A549 (cell line): ENCODE measurements at regions not wholly inside any gene's neighbourhood (a gene's known extent, or its start where the extent isn't known, plus 50 kb on each side); places are given as distances from the start of the nearest gene placed in this dataset.

Experiments
- ATAC-seq, 2 experiments: fragments of 200-7000 bp in 1 of 2; fragments of >200 bp in 1 of 2; cut with Nextera tagmentation in 1 of 2; cut with Tn5 transposase in 1 of 2; 3 replicates each; pipeline versions ENCODE4 v1.8.0 to v1.9.1; 2018 to 2020; ENCODE audit warnings: mild to moderate bottlenecking in 1 of 2, moderate library complexity in 1 of 2
- CTCF ChIA-PET: fragments of 300-600 bp; sonication (Branson Sonifier 250); formaldehyde crosslinking; extraction: SDS; loops from one replicate; lab custom pipeline; 2021; ENCODE audit warnings: antibody characterized with exemption, inconsistent platforms; lab: Yijun Ruan, JAX
- POLR2A ChIA-PET: fragments of 350-600 bp; formaldehyde crosslinking; extraction: SDS; loops from one replicate; lab custom pipeline; 2021; ENCODE audit warnings: antibody characterized with exemption, inconsistent platforms; lab: Yijun Ruan, JAX
- DNase-seq, 2 experiments: peaks; one replicate each; pipeline versions ENCODE4 v3.0.0 to v3.0.0-alpha.2; 2011 to 2016; ENCODE audit warnings: low read depth in 1 of 2, low spot score in 1 of 2
- FAIRE-seq: peaks from 2 replicates; lab custom pipeline; 2011; peaks lifted over from hg19 to GRCh38; lab: Jason Lieb, UNC
- H3K27ac ChIP-seq, 2 experiments: fragments of >200 bp; sonication (Bioruptor Twin); formaldehyde crosslinking; 3 replicates each; pipeline ENCODE4 v1.5.1; 2016 to 2017
- H3K4me1 ChIP-seq: fragments of >200 bp; sonication (Bioruptor Twin); formaldehyde crosslinking; 3 replicates; pipeline ENCODE4 v1.6.1; 2016
- H3K4me2 ChIP-seq: fragments of >200 bp; sonication (Bioruptor Twin); formaldehyde crosslinking; 3 replicates; pipeline ENCODE4 v1.6.1; 2016
- H3K4me3 ChIP-seq: fragments of >200 bp; sonication (Bioruptor Twin); formaldehyde crosslinking; 3 replicates; pipeline ENCODE4 v1.5.1; 2016
- H3K9me3 ChIP-seq: fragments of >200 bp; sonication (Bioruptor Twin); formaldehyde crosslinking; 3 replicates; pipeline ENCODE4 v1.6.1; 2016
- ATOH8 ChIP-seq: fragments of 250-450 bp; sonication (Bioruptor Pico); IDR thresholded peaks from 2 replicates; pipeline ENCODE4 v1.5.0; 2020; ENCODE audit warnings: low read depth, mild to moderate bottlenecking, moderate library complexity
- BHLHE40 ChIP-seq: IDR thresholded peaks from 2 replicates; pipeline ENCODE4 v1.6.1; 2012; ENCODE audit warnings: low read depth, low read length, inconsistent platforms
- CBX2 ChIP-seq: fragments of 200-600 bp; sonication (generic); IDR thresholded peaks from 2 replicates; pipeline ENCODE4 v1.6.1; 2016; ENCODE audit warnings: low read depth, mild to moderate bottlenecking, borderline replicate concordance
- CEBPB ChIP-seq, 2 experiments: fragments of >200 bp in 1 of 2; sonication (Bioruptor Twin) in 1 of 2; formaldehyde crosslinking in 1 of 2; IDR thresholded peaks; 2 replicates each; pipeline ENCODE4 v1.6.1; 2012 to 2016
- CHD2 ChIP-seq: fragments of 150-350 bp; IDR thresholded peaks from 2 replicates; pipeline ENCODE4 v1.6.1; 2014; ENCODE audit warnings: low read length; ENCODE audit not compliant: partially characterized antibody
- CHD4 ChIP-seq: fragments of 200-600 bp; sonication (generic); IDR thresholded peaks from 2 replicates; pipeline ENCODE4 v1.6.1; 2016; ENCODE audit warnings: antibody characterized with exemption, mild to moderate bottlenecking, borderline replicate concordance
- CTCF ChIP-seq: fragments of >200 bp; sonication (Bioruptor Twin); formaldehyde crosslinking; IDR thresholded peaks from 3 replicates; pipeline ENCODE4 v1.5.1; 2016
- EHF ChIP-seq: fragments of 250-450 bp; sonication (Bioruptor Pico); IDR thresholded peaks from 2 replicates; pipeline ENCODE4 v1.5.0; 2020; ENCODE audit warnings: mild to moderate bottlenecking
- EP300 ChIP-seq, 2 experiments: fragments of >200 bp; sonication (Bioruptor Twin); formaldehyde crosslinking; IDR thresholded peaks; 2 replicates in 1 of 2; 3 replicates in 1 of 2; pipeline ENCODE4 v1.6.1; 2016 to 2017
- ESRRA ChIP-seq: fragments of 150-350 bp; IDR thresholded peaks from 2 replicates; pipeline ENCODE4 v1.6.1; 2014; ENCODE audit warnings: mild to moderate bottlenecking, low read length, borderline replicate concordance
- FOXS1 ChIP-seq: fragments of 250-450 bp; sonication (Bioruptor Pico); IDR thresholded peaks from 2 replicates; pipeline ENCODE4 v1.5.0; 2020; ENCODE audit warnings: mild to moderate bottlenecking, moderate library complexity
- HOXB5 ChIP-seq: fragments of 250-450 bp; sonication (Bioruptor Pico); IDR thresholded peaks from 2 replicates; pipeline ENCODE4 v1.5.0; 2020; ENCODE audit warnings: mild to moderate bottlenecking, moderate library complexity
- JUN ChIP-seq, 2 experiments: fragments of >200 bp; sonication (Bioruptor Twin); formaldehyde crosslinking; IDR thresholded peaks; 2 replicates in 1 of 2; 3 replicates in 1 of 2; pipeline ENCODE4 v1.6.1; 2016 to 2017
- KDM5A ChIP-seq: fragments of 200-600 bp; sonication (generic); IDR thresholded peaks from 2 replicates; pipeline ENCODE4 v1.6.1; 2016; ENCODE audit warnings: antibody characterized with exemption, mild to moderate bottlenecking
- MAFK ChIP-seq: fragments of 450-650 bp; IDR thresholded peaks from 2 replicates; pipeline ENCODE4 v1.6.1; 2014; ENCODE audit not compliant: partially characterized antibody
- MAX ChIP-seq: IDR thresholded peaks from 2 replicates; pipeline ENCODE4 v1.6.1; 2012
- RAD21 ChIP-seq, 2 experiments: fragments of >200 bp in 1 of 2; sonication (Bioruptor Twin) in 1 of 2; formaldehyde crosslinking in 1 of 2; IDR thresholded peaks in 1 of 2; conservative IDR thresholded peaks in 1 of 2; 2 replicates in 1 of 2; 3 replicates in 1 of 2; pipeline ENCODE4 v1.6.1; 2012 to 2018; ENCODE audit warnings: inconsistent platforms in 1 of 2
- RARB ChIP-seq: fragments of 250-450 bp; sonication (Bioruptor Pico); IDR thresholded peaks from 2 replicates; pipeline ENCODE4 v1.8.0; 2021; ENCODE audit warnings: mild to moderate bottlenecking, moderate library complexity
- SMC3 ChIP-seq: fragments of >200 bp; sonication (Bioruptor Twin); formaldehyde crosslinking; IDR thresholded peaks from 3 replicates; pipeline ENCODE4 v1.6.1; 2018; ENCODE audit warnings: inconsistent platforms
- SREBF2 ChIP-seq: fragments of 450-650 bp; IDR thresholded peaks from 2 replicates; pipeline ENCODE4 v1.6.1; 2014; ENCODE audit warnings: mild to moderate bottlenecking, moderate library complexity
- TP53 ChIP-seq: fragments of 250-450 bp; sonication (Bioruptor Pico); IDR thresholded peaks from 2 replicates; pipeline ENCODE4 v1.5.0; 2021; ENCODE audit warnings: mild to moderate bottlenecking, moderate library complexity
- ZNF302 ChIP-seq: fragments of 250-450 bp; sonication (Bioruptor Pico); IDR thresholded peaks from 2 replicates; pipeline ENCODE4 v1.9.0; 2021; ENCODE audit warnings: inconsistent platforms, mild to moderate bottlenecking, moderate library complexity
- ZSCAN20 ChIP-seq: fragments of 250-450 bp; sonication (Bioruptor Pico); IDR thresholded peaks from 2 replicates; pipeline ENCODE4 v1.8.0; 2022; ENCODE audit warnings: mild to moderate bottlenecking, moderate library complexity
- WGBS: methylation state at CpG from one replicate; pipeline ENCODE4 v1.1.6; 2017; ENCODE audit errors: missing lambda C conversion rate; 5-methylcytosine and 5-hydroxymethylcytosine counted together
- TF ChIP-seq, protein P1 (sequence below): IDR thresholded peaks from 2 replicates; pipeline ENCODE4 v1.6.1; 2012; ENCODE audit warnings: low read depth, borderline replicate concordance
- TF ChIP-seq, protein P2 (sequence below): fragments of 250-450 bp; sonication (Bioruptor Pico); IDR thresholded peaks from 2 replicates; pipeline ENCODE4 v1.5.0; 2021; ENCODE audit warnings: mild to moderate bottlenecking, moderate library complexity, borderline replicate concordance

DNA sequence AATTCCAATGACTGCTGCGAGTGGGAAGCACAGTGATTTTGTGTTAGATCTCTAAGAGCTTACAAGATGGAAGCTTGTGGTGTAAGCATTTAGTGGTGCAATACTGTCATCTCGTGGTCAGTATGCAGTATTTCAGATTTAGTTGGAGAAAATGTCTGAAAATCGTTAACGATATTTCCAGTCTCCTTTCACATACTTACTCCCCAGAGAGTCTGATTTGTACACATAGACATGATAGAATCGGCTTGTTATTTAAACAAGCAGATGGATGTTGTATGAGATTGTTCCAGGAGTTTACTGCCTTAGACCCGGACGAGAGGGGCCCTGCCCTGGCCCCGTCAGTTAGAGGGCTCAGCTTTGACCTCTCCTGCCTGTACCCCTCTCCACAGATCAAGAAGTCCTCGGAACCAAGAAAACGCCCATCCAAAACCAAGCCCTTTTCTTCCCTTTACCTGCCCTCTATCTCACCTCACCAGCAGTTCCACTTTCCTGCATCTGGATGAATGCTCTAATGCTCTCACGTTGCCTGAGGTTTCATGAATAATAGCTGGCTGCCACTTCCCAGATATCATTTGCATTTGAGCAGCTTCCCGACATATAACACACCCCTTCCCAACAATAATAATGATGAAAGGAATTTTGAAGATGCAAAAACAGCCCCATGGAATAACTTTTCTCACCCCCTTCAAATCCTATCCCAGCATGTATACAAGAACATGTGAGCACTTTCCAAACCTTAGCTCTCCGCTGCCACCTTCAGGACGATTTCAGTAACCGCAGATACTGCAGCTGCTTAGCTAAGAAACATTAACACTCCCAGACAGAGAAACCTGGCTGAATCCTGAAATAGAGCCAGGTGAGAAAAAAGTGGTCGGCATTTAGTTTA is 247.3 kb downstream of the LTN1 start:
- ChIA-PET POLR2A (interaction anchor here (0.6 to 1.5 kb wide), 3 partner anchors 203 to 1901 kb away, joined by 3 to 8 read pairs (median 3); no protein-coding TSS in a partner anchor), CTCF (interaction anchor here (0.5 to 3.8 kb wide), 42 partner anchors 9 to 1995 kb away, joined by 3 to 38 read pairs (median 4); partner anchors contain the start of gene ADAMTS1)
- ATAC-seq (peak; percentile 95 to 97), FAIRE-seq (peak; percentile 76), DNase-seq (peak; percentile 10 to 81)
- Histone ChIP-seq H3K9me3 (no peaks in the 10 kb centered on the region), H3K27ac (0 out of 6 replicates have a peak overlapping the region, but pooled peaks of 1 of the 2 experiments have one; percentile 37), H3K4me2 (peak overlapping the region; percentile 69), H3K4me3 (peak overlapping the region; percentile 33; the same call in 2 of the 3 replicates), H3K4me1 (no peaks in the 10 kb centered on the region)
- TF ChIP-seq EP300 (IDR thresholded peaks at IDR 0.05): no peak
- peak; percentile 81 to 88 for TF ChIP-seq RAD21 (conservative IDR thresholded peaks at IDR 0.05 in 1 of 2, IDR thresholded peaks at IDR 0.05 in 1 of 2)
- no peak for TF ChIP-seq ZSCAN20 (CRISPR knock-in tag)
- TF ChIP-seq KDM5A: no peak
- TF ChIP-seq CHD2: no peak
- TF ChIP-seq EHF: no peak
- TF ChIP-seq SMC3: peak; percentile 59; the same call in 2 of the 3 replicates
- no peak for TF ChIP-seq ATOH8 (CRISPR knock-in tag)
- no peak for TF ChIP-seq MAX
- no peak for TF ChIP-seq MAFK
- no peak for TF ChIP-seq CEBPB (IDR thresholded peaks at IDR 0.05)
- TF ChIP-seq TP53 (CRISPR knock-in tag): no peak
- no peak for TF ChIP-seq CHD4
- TF ChIP-seq JUN (IDR thresholded peaks at IDR 0.05): no peak
- no peak for TF ChIP-seq SREBF2
- no peak for TF ChIP-seq RARB (CRISPR knock-in tag)
- peak; percentile 74 for TF ChIP-seq CTCF
- TF ChIP-seq FOXS1 (CRISPR knock-in tag): no peak
- no peak for TF ChIP-seq CBX2
- TF ChIP-seq HOXB5 (CRISPR knock-in tag): no peak
- no peak for TF ChIP-seq ESRRA
- TF ChIP-seq BHLHE40: no peak
- TF ChIP-seq ZNF302 (CRISPR knock-in tag): no peak
- 1% methylated on average over 15 of the region's 16 CpGs for WGBS

- DNase-seq (no peak), ATAC-seq (no peak), FAIRE-seq (no peak)
- Histone ChIP-seq H3K4me1 (no peaks in the 10 kb centered on the region), H3K9me3 (no peaks in the 10 kb centered on the region), H3K4me3 (no peak overlapping the region), H3K4me2 (no peak overlapping the region), H3K27ac (no peak overlapping the region)
- TF ChIP-seq BHLHE40 (no peak), RAD21 (conservative IDR thresholded peaks at IDR 0.05 in 1 of 2, IDR thresholded peaks at IDR 0.05 in 1 of 2) (no peak), SMC3 (no peak), HOXB5 (CRISPR knock-in tag) (no peak), ZSCAN20 (CRISPR knock-in tag) (no peak), FOXS1 (CRISPR knock-in tag) (no peak), EHF (no peak), ZNF302 (CRISPR knock-in tag) (no peak), TP53 (CRISPR knock-in tag) (no peak), CHD4 (no peak), ATOH8 (CRISPR knock-in tag) (no peak), KDM5A (no peak)
- TF ChIP-seq, protein P1, sequence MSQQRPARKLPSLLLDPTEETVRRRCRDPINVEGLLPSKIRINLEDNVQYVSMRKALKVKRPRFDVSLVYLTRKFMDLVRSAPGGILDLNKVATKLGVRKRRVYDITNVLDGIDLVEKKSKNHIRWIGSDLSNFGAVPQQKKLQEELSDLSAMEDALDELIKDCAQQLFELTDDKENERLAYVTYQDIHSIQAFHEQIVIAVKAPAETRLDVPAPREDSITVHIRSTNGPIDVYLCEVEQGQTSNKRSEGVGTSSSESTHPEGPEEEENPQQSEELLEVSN: no peak
- TF ChIP-seq, protein P2, sequence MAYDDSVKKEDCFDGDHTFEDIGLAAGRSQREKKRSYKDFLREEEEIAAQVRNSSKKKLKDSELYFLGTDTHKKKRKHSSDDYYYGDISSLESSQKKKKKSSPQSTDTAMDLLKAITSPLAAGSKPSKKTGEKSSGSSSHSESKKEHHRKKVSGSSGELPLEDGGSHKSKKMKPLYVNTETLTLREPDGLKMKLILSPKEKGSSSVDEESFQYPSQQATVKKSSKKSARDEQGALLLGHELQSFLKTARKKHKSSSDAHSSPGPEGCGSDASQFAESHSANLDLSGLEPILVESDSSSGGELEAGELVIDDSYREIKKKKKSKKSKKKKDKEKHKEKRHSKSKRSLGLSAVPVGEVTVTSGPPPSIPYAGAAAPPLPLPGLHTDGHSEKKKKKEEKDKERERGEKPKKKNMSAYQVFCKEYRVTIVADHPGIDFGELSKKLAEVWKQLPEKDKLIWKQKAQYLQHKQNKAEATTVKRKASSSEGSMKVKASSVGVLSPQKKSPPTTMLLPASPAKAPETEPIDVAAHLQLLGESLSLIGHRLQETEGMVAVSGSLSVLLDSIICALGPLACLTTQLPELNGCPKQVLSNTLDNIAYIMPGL (CRISPR knock-in tag): no peak
- 5% methylated on average over 1 of the region's 1 CpG for WGBS
- POLR2A ChIA-PET: no interaction called here
- CTCF ChIA-PET: interaction anchor here (3.8 kb wide), 1 partner anchor 8 kb away, joined by 38 read pairs; no protein-coding TSS in a partner anchor
Measured at GRCh38 chr21:28743723-28744122, 249.0 kb downstream of the LTN1 start.
